ENCODE measurements at regions not wholly inside any gene's neighbourhood (a gene's known extent, or its start where the extent isn't known, plus 50 kb on each side); places are given as distances from the start of the nearest gene placed in this dataset.

DNA sequence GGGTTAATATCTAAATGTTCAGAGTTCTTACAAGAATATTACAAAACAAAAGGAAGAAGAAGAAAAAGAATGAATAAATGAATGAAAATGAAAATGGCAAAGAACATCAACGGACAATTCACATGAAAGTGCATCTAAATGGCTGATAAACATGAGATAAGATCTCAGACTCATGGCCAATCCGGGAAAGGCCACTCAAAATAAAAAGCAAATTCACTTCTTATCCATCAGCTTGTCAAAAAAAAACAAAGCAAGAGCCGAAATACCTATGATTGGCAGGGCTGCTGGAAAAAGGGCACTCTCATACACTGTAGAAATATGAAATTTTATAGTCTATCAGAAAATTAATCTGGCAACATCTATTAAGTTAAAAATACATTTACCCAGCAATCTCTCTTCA lies 103.6 kb upstream of the EDEM3 start:
- Histone ChIP-seq H3K36me3 (no peaks in the 10 kb centered on the region), H3K4me3 (no peak overlapping the region), H3K27ac (no peak overlapping the region), H3K27me3 (replicated peaks in 1 of 7) (no peaks in the 10 kb centered on the region), H3K9me3 (no peaks in the 10 kb centered on the region), H3K4me1 (peaks cover 0 to 25% (median 2%) of the 10 kb centered on the region in 6 donors)
- no peak for TF ChIP-seq POLR2AphosphoS5 (IDR thresholded peaks at IDR 0.05)
- TF ChIP-seq POLR2A (IDR thresholded peaks at IDR 0.05) = no peak
- TF ChIP-seq, protein P1, sequence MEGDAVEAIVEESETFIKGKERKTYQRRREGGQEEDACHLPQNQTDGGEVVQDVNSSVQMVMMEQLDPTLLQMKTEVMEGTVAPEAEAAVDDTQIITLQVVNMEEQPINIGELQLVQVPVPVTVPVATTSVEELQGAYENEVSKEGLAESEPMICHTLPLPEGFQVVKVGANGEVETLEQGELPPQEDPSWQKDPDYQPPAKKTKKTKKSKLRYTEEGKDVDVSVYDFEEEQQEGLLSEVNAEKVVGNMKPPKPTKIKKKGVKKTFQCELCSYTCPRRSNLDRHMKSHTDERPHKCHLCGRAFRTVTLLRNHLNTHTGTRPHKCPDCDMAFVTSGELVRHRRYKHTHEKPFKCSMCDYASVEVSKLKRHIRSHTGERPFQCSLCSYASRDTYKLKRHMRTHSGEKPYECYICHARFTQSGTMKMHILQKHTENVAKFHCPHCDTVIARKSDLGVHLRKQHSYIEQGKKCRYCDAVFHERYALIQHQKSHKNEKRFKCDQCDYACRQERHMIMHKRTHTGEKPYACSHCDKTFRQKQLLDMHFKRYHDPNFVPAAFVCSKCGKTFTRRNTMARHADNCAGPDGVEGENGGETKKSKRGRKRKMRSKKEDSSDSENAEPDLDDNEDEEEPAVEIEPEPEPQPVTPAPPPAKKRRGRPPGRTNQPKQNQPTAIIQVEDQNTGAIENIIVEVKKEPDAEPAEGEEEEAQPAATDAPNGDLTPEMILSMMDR (IDR thresholded peaks at IDR 0.05 in 8 of 11, conservative IDR thresholded peaks at IDR 0.05 in 3 of 11) = no peak
- 67 to 82% (median 71%) methylated on average over 3 of the region's 3 CpGs for WGBS, 5 donors
- no peak for DNase-seq
- intact Hi-C loops (cut with DNase I; ENCODE audit: low total_unique reads) = no loop called here

DNA sequence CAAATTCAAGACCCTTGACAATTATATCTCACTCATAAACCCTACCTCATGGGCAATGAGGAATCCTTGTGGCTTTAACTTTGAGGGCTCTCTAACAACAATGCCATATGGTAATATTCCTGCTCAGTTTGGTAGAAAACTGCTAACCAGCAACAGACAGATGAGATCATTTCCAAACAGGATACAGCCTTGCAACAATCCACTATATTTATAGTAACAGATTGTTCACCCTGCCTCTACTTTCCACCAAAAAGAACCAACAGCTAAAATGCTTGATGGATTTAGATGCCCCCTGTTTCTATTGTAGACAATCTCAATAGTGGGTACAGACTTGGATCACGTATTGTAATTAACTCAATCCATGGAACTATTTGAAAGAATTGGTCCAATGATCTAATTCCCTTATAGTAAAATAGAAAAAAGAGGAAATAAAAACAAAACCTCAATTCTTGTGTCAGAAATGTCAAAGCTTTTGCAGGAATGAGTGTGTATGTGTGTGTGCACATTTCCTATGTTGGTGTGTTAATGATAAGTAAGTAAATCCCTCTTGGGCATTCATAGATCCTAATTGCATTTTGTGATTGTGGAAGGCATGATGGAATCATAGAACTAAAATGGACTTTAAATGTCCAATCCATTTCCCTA lies 100.0 kb upstream of the EDEM3 start:
- WGBS, 5 donors = 31 to 55% (median 52%) methylated on average over 1 of the region's 1 CpG
- peak overlapping the region in 1 of 8 donors; percentile 33 for H3K27ac ChIP-seq
- DNase-seq = no peak

DNA sequence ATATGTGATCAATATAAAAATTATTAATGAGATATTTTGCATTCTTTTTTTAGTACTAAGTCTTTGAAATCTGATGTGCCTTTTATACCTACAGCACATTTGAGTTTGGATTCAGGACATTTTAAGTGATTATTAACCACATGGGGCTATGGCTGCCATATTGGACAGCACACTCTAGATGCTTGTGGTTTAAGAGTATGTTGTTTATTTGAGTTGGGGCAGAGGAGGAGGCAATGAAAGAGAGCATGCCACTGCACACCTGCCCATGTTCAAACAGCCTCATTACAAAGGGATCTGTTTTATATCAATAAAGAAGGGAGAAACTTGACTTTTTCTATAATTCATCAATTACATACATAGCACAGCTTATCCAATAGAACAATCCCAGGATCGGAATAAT lies 99.4 kb upstream of the EDEM3 start:
- no peak for TF ChIP-seq POLR2AphosphoS5 (IDR thresholded peaks at IDR 0.05)
- TF ChIP-seq, protein P1 (IDR thresholded peaks at IDR 0.05 in 8 of 11, conservative IDR thresholded peaks at IDR 0.05 in 3 of 11) = no peak
- TF ChIP-seq POLR2A (IDR thresholded peaks at IDR 0.05) = no peak
- intact Hi-C loops (cut with DNase I; ENCODE audit: low total_unique reads) = no loop called here
- no peaks in the 10 kb centered on the region for H3K36me3 ChIP-seq
- H3K4me3 ChIP-seq = no peak overlapping the region
- H3K4me1 ChIP-seq = peaks cover 0 to 21% (median 2%) of the 10 kb centered on the region in 6 donors
- no peaks in the 10 kb centered on the region for H3K27me3 ChIP-seq (replicated peaks in 1 of 7)
- no peak for DNase-seq
- no peaks in the 10 kb centered on the region for H3K9me3 ChIP-seq
- peak overlapping the region in 1 of 8 donors; percentile 33 for H3K27ac ChIP-seq
- WGBS, 5 donors = 86 to 100% (median 94%) methylated on average over 1 of the region's 1 CpG

More for the DNA sequence above, 100.0 kb upstream of the EDEM3 start:
- no peak for TF ChIP-seq POLR2AphosphoS5 (IDR thresholded peaks at IDR 0.05)
- TF ChIP-seq POLR2A (IDR thresholded peaks at IDR 0.05) = no peak
- TF ChIP-seq, protein P1 (IDR thresholded peaks at IDR 0.05 in 8 of 11, conservative IDR thresholded peaks at IDR 0.05 in 3 of 11) = no peak
- Histone ChIP-seq H3K4me3 (no peak overlapping the region), H3K9me3 (no peaks in the 10 kb centered on the region), H3K27me3 (replicated peaks in 1 of 7) (no peaks in the 10 kb centered on the region), H3K36me3 (no peaks in the 10 kb centered on the region), H3K4me1 (peaks cover 0 to 23% (median 2%) of the 10 kb centered on the region in 6 donors)
- intact Hi-C loops (cut with DNase I; ENCODE audit: low total_unique reads) = no loop called here

DNA sequence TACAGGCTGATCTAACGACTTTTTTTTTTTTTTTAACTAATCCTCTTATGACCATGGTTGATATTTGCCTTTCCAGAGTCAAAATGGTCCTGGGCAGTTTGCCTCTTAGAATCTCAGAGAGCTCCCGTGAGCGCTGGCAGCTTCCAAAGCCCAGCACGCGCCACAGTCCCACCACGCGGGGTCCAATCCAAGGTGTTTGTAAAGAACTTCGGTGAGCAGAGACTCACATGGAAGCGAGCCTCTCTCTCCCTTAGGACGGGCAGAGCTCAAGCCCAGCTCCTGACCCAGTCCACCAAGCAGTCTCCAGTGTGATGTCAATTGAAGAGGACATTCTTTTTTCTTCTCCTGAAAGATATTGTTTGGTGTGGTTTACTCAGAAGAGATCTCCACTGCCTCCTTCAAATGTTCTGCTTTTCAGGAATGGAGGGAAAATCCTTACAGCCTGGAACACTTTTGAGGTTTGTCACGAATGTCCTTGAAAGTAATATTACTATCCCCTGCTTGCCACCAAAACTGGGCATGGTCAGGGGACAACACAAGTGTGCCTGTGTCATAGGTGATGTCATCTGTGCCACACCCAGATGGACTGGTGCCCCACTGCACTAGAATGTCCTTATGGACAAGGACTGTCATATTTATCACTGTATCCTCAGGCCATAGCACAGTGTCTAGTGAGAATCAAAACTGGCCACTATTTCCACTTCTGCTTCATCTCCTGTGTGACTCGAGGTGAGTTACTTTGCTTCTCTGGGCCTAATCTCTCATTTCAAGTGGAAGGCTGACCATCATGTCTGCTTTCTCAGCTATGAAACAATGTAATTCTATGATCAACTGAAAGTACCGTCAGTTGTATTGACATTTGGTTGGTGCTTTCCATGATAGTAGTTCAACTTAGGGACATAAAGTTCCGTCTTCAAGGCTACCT lies 97.4 kb upstream of the EDEM3 start:
- H3K36me3 ChIP-seq = no peaks in the 10 kb centered on the region
- H3K4me3 ChIP-seq = no peak overlapping the region
- no peaks in the 10 kb centered on the region for H3K27me3 ChIP-seq (replicated peaks in 1 of 7)
- H3K4me1 ChIP-seq = peaks cover 0 to 19% (median 2%) of the 10 kb centered on the region in 6 donors
- H3K9me3 ChIP-seq = no peaks in the 10 kb centered on the region
- 94 to 96% (median 95%) methylated on average over 14 of the region's 14 CpGs for WGBS, 5 donors
- TF ChIP-seq POLR2A (IDR thresholded peaks at IDR 0.05) (no peak), POLR2AphosphoS5 (IDR thresholded peaks at IDR 0.05) (peak in 1 of 3 donors; percentile 33)
- intact Hi-C loops (cut with DNase I; ENCODE audit: low total_unique reads) = no loop called here
- H3K27ac ChIP-seq = no peak overlapping the region
- peak; percentile 47 for DNase-seq

Measured in spleen (tissue), 11 donors.